Activated CD4-positive, alpha-beta T cell treated with anti-CD3 and anti-CD28 coated beads for 48 hours (primary cell): ENCODE measurements at regions not wholly inside any gene's neighbourhood (a gene's known extent, or its start where the extent isn't known, plus 50 kb on each side); places are given as distances from the start of the nearest gene placed in this dataset.
"Not testable (repeated sequence)": the region's sequence is repeated elsewhere in the genome, so short reads cannot be mapped to it uniquely, and the experiment has no call there.

Experiments
- DNase-seq: peaks from one replicate; pipeline ENCODE4 v3.0.0-alpha.2; 2020

- not testable (repeated sequence) for DNase-seq
Observed at GRCh38 chr1:223952801-223953200, 107.1 kb upstream of the TP53BP2 start.

GRCh38 chr1:223951551-223951950, 105.8 kb upstream of the TP53BP2 start:
- not testable (repeated sequence) for DNase-seq

GRCh38 chr1:223949944-223950343, 104.2 kb upstream of the TP53BP2 start:
- DNase-seq, result not testable (repeated sequence)

GRCh38 chr1:223948041-223948440, 102.3 kb upstream of the TP53BP2 start:
- not testable (repeated sequence) for DNase-seq

GRCh38 chr1:223936592-223936991, 90.8 kb upstream of the TP53BP2 start:
- DNase-seq, result not testable (repeated sequence)

- not testable (repeated sequence) for DNase-seq
Observed at GRCh38 chr1:223931476-223931875, 85.7 kb upstream of the TP53BP2 start.

- peak; percentile 11 for DNase-seq
Observed at GRCh38 chr1:223920805-223921204, 75.1 kb upstream of the TP53BP2 start.

- DNase-seq, result not testable (repeated sequence)
Observed at GRCh38 chr1:223915476-223915875, 69.7 kb upstream of the TP53BP2 start.

GRCh38 chr1:223913715-223914114, 68.0 kb upstream of the TP53BP2 start:
- DNase-seq, result not testable (repeated sequence)

- peak; percentile 47 for DNase-seq
Observed at GRCh38 chr1:223907943-223908587, 62.3 kb upstream of the TP53BP2 start.

GRCh38 chr1:223903221-223903620, 57.5 kb upstream of the TP53BP2 start:
- not testable (repeated sequence) for DNase-seq

GRCh38 chr1:223899775-223900174, 54.0 kb upstream of the TP53BP2 start:
- DNase-seq, result not testable (repeated sequence)

GRCh38 chr1:223897097-223897496, 51.4 kb upstream of the TP53BP2 start:
- not testable (repeated sequence) for DNase-seq

GRCh38 chr1:223895950-223896349, 50.2 kb upstream of the TP53BP2 start:
- DNase-seq, result not testable (repeated sequence)
